ENCODE measurements at regions not wholly inside any gene's neighbourhood (a gene's known extent, or its start where the extent isn't known, plus 50 kb on each side); places are given as distances from the start of the nearest gene placed in this dataset.

DNA sequence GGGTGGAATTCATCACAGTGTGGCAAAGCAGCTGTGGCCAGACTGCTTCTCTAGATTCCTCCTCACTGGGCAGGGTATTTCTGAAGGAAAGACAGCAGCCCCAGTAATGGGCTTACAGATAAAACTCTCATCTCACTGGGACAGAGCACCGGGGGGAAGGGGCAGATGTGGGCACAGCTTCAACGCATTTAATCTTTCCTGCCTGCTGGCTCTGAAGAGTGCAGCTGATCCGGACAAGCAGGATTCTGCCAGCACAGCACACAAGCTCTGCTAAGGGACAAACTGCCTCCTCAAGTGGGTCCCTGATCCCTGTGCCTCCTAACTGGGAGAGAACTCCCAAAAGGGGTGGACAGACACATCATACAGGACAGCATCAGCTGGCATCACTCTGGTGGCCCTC lies 779.9 kb upstream of the CNTNAP5 start:
- DNase-seq (ENCODE audit: extremely low read depth in 1 of 4, low spot score in 3 of 4) = no peak
- intact Hi-C loops (cut with micrococcal nuclease) = no loop called here
- no TSS peak for BruUV-seq (replicated peaks)
- Histone ChIP-seq H3K4me1 (replicated peaks in 1 of 2; ENCODE audit: control insufficient read depth in 2 of 2, insufficient read depth in 2 of 2, low read length in 2 of 2) (no peaks in the 10 kb centered on the region), H3K79me2 (ENCODE audit: control insufficient read depth, insufficient read depth, low read length) (no peaks in the 10 kb centered on the region), H3K36me3 (ENCODE audit: control insufficient read depth, insufficient read depth, low read length) (no peaks in the 10 kb centered on the region), H3K27ac (ENCODE audit: extremely low read depth, low read depth, low read length) (no peak overlapping the region), H3K27me3 (ENCODE audit: control insufficient read depth in 2 of 2, insufficient read depth in 2 of 2, low read length in 2 of 2) (no peaks in the 10 kb centered on the region), H3K9me3 (replicated peaks; ENCODE audit: control insufficient read depth, insufficient read depth, low read depth, low read length) (no peaks in the 10 kb centered on the region), H4K20me1 (replicated peaks; ENCODE audit: control insufficient read depth, insufficient read depth, low read length) (no peaks in the 10 kb centered on the region), H2AFZ (ENCODE audit: low read depth, low read length) (no peak overlapping the region), H3K4me2 (ENCODE audit: insufficient read depth, low read length) (no peak overlapping the region), H3K9me1 (ENCODE audit: control insufficient read depth, insufficient read depth, low read length) (no peaks in the 10 kb centered on the region), H3K9ac (ENCODE audit: insufficient read depth in 1 of 2, low read depth in 2 of 2, low read length in 2 of 2) (no peak overlapping the region), H3K4me3 (no peak overlapping the region)
- in situ Hi-C loops (cut with MboI) = no loop called here
- CTCF ChIA-PET (ENCODE audit: low intra/inter-chr PET ratio) = no interaction called here
- WGBS (ENCODE audit: insufficient coverage, low coverage, missing lambda C conversion rate) = 7% methylated on average over 2 of the region's 3 CpGs
- FAIRE-seq = no peak
- TF ChIP-seq BACH1 (tag; IDR thresholded peaks at IDR 0.05) = no peak
- TF ChIP-seq CBX3 (IDR thresholded peaks at IDR 0.05; ENCODE audit: borderline replicate concordance in 1 of 2, low read length in 2 of 2) = no peak
- no peak for TF ChIP-seq CCNT2 (IDR thresholded peaks at IDR 0.05; ENCODE audit: borderline replicate concordance, extremely low read depth, insufficient read length, low read depth, low read length)
- TF ChIP-seq, protein P1, sequence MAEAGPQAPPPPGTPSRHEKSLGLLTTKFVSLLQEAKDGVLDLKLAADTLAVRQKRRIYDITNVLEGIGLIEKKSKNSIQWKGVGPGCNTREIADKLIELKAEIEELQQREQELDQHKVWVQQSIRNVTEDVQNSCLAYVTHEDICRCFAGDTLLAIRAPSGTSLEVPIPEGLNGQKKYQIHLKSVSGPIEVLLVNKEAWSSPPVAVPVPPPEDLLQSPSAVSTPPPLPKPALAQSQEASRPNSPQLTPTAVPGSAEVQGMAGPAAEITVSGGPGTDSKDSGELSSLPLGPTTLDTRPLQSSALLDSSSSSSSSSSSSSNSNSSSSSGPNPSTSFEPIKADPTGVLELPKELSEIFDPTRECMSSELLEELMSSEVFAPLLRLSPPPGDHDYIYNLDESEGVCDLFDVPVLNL (CRISPR knock-in tag; IDR thresholded peaks at IDR 0.05; ENCODE audit: low read depth) = no peak
- no peak for TF ChIP-seq NELFE (IDR thresholded peaks at IDR 0.05; ENCODE audit: insufficient read depth, insufficient read length)
- TF ChIP-seq TBP (optimal IDR thresholded peaks at IDR 0.05; ENCODE audit: low read depth, low read length) = no peak
- no peak for TF ChIP-seq MAFF (IDR thresholded peaks at IDR 0.05; ENCODE audit: low read length)
- no peak for TF ChIP-seq RUNX1 (IDR thresholded peaks at IDR 0.05; ENCODE audit: low read depth)
- TF ChIP-seq KDM2B (CRISPR knock-in tag; IDR thresholded peaks at IDR 0.05) = no peak
- no peak for TF ChIP-seq ZNF830 (CRISPR knock-in tag; IDR thresholded peaks at IDR 0.05)
- TF ChIP-seq ZNF217 (CRISPR knock-in tag; IDR thresholded peaks at IDR 0.05) = no peak
- no peak for TF ChIP-seq SNRNP70 (optimal IDR thresholded peaks at IDR 0.05; ENCODE audit: low read depth, low read length)
- TF ChIP-seq SREBF1 (IDR thresholded peaks at IDR 0.05; ENCODE audit: borderline replicate concordance, low read depth, low read length) = no peak
- TF ChIP-seq DPF2 (IDR thresholded peaks at IDR 0.05) = no peak
- TF ChIP-seq, protein P2, sequence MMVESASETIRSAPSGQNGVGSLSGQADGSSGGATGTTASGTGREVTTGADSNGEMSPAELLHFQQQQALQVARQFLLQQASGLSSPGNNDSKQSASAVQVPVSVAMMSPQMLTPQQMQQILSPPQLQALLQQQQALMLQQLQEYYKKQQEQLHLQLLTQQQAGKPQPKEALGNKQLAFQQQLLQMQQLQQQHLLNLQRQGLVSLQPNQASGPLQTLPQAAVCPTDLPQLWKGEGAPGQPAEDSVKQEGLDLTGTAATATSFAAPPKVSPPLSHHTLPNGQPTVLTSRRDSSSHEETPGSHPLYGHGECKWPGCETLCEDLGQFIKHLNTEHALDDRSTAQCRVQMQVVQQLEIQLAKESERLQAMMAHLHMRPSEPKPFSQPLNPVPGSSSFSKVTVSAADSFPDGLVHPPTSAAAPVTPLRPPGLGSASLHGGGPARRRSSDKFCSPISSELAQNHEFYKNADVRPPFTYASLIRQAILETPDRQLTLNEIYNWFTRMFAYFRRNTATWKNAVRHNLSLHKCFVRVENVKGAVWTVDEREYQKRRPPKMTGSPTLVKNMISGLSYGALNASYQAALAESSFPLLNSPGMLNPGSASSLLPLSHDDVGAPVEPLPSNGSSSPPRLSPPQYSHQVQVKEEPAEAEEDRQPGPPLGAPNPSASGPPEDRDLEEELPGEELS (CRISPR knock-in tag; IDR thresholded peaks at IDR 0.05; ENCODE audit: borderline replicate concordance) = no peak
- ATAC-seq = no peak
- POLR2A ChIA-PET = no interaction called here
